ENCODE measurements at regions not wholly inside any gene's neighbourhood (a gene's known extent, or its start where the extent isn't known, plus 50 kb on each side); places are given as distances from the start of the nearest gene placed in this dataset.

- WGBS, 2 experiments (ENCODE audit: extremely low coverage in 2 of 2, insufficient read length in 1 of 2) = no CpG with 5 or more reads among the region's 2 CpGs
- Histone ChIP-seq H2AK9ac (replicated peaks; ENCODE audit: low read depth, low read length, poor library complexity) (no peak overlapping the region), H3K4me2 (ENCODE audit: low read depth, low read length) (no peak overlapping the region), H3K18ac (ENCODE audit: low read depth, low read length) (no peak overlapping the region), H4K8ac (ENCODE audit: low read depth in 2 of 2, low read length in 2 of 2) (no peak overlapping the region), H3K23ac (ENCODE audit: low read depth, low read length) (no peak overlapping the region), H2BK20ac (ENCODE audit: low read depth, low read length) (no peak overlapping the region), H3K9me3 (ENCODE audit: control insufficient read depth, insufficient read depth, low read length) (no peaks in the 10 kb centered on the region), H2AFZ (replicated peaks; ENCODE audit: low read length, poor library complexity) (no peak overlapping the region), H2BK5ac (ENCODE audit: low read depth, low read length, poor library complexity, severe bottlenecking) (no peak overlapping the region), H2BK120ac (ENCODE audit: low read depth, low read length) (no peak overlapping the region), H2BK15ac (ENCODE audit: low read depth, low read length) (no peak overlapping the region), H2AK5ac (ENCODE audit: low read depth, low read length) (no peak overlapping the region), H3K4me3 (ENCODE audit: insufficient read depth, low read depth, low read length) (no peak overlapping the region), H3K9ac (ENCODE audit: low read depth, low read length) (no peak overlapping the region), H3K36me3 (ENCODE audit: control insufficient read depth, insufficient read depth, low read length) (no peaks in the 10 kb centered on the region), H3K14ac (replicated peaks; ENCODE audit: low read depth, low read length) (no peak overlapping the region), H4K20me1 (ENCODE audit: insufficient read depth, low read length) (no peaks in the 10 kb centered on the region), H3K56ac (ENCODE audit: extremely low read depth, insufficient read depth, low read length) (no peak overlapping the region), H4K91ac (ENCODE audit: insufficient read depth, low read depth, low read length) (no peak overlapping the region), H3K27me3 (ENCODE audit: control insufficient read depth, insufficient read depth, low read length) (peaks cover 18% of the 10 kb centered on the region), H3K9me1 (ENCODE audit: insufficient read depth, low read length) (no peaks in the 10 kb centered on the region), H3K4me1 (ENCODE audit: control insufficient read depth, insufficient read depth, low read length) (no peaks in the 10 kb centered on the region), H3K79me1 (ENCODE audit: low read depth in 1 of 2, low read length in 2 of 2) (no peaks in the 10 kb centered on the region), H4K5ac (ENCODE audit: low read depth, low read length) (no peak overlapping the region), H3K27ac (ENCODE audit: insufficient read depth, low read length) (no peak overlapping the region), H3K4ac (ENCODE audit: low read depth, low read length) (no peak overlapping the region)
- CTCF ChIA-PET = interaction anchor here (1.0 kb wide), 1 partner anchor 12 kb away, joined by 3 read pairs; no protein-coding TSS in a partner anchor
- dilution Hi-C loops (cut with HindIII; ENCODE audit: low sequenced_read_pairs, unreplicated experiment) = no loop called here
- no TSS peak for BruUV-seq (replicated peaks)
- in situ Hi-C loops (cut with MboI; ENCODE audit: low sequenced_read_pairs) = no loop called here
- intact Hi-C loops (cut with micrococcal nuclease) = no loop called here
- no peak for ATAC-seq (ENCODE audit: low read depth)
- no peak for TF ChIP-seq BHLHE40 (IDR thresholded peaks at IDR 0.05; ENCODE audit: low read depth, low read length)
- no peak for TF ChIP-seq RAD21 (IDR thresholded peaks at IDR 0.05; ENCODE audit: low read length)
- TF ChIP-seq MAFK (IDR thresholded peaks at IDR 0.05; ENCODE audit: low read depth, low read length) = no peak
- TF ChIP-seq MAZ (IDR thresholded peaks at IDR 0.05; ENCODE audit: borderline replicate concordance, low read depth, low read length) = no peak
- TF ChIP-seq MXI1 (IDR thresholded peaks at IDR 0.05; ENCODE audit: borderline replicate concordance, low read depth, low read length) = no peak
- no peak for TF ChIP-seq SMC3 (IDR thresholded peaks at IDR 0.05; ENCODE audit: low read depth, low read length)
- no peak for TF ChIP-seq FOS (IDR thresholded peaks at IDR 0.05; ENCODE audit: low read depth, low read length)
- no peak for TF ChIP-seq RCOR1 (IDR thresholded peaks at IDR 0.05; ENCODE audit: insufficient replicate concordance, low read length)
- no peak for TF ChIP-seq RFX5 (IDR thresholded peaks at IDR 0.05; ENCODE audit: low read depth, low read length)
- TF ChIP-seq POLR2A (IDR thresholded peaks at IDR 0.05; ENCODE audit: low read depth, low read length) = no peak
- TF ChIP-seq CTCF (conservative IDR thresholded peaks at IDR 0.05; ENCODE audit: low read depth, low read length) = no peak
- TF ChIP-seq NFE2L2 (IDR thresholded peaks at IDR 0.05; ENCODE audit: low read depth, low read length) = no peak
- no peak for TF ChIP-seq USF2 (IDR thresholded peaks at IDR 0.05; ENCODE audit: low read depth, low read length)
- POLR2A ChIA-PET (ENCODE audit: unreplicated experiment) = no interaction called here
- no peak for DNase-seq
Measured at GRCh38 chr5:113694576-113694975, 181.1 kb downstream of the YTHDC2 start.
